Astrocyte (in vitro differentiated cells and primary cell): ENCODE measurements at regions not wholly inside any gene's neighbourhood (a gene's known extent, or its start where the extent isn't known, plus 50 kb on each side); places are given as distances from the start of the nearest gene placed in this dataset.

ENCODE experiments used
- EZH2 ChIP-seq: IDR thresholded peaks from 2 replicates; pipeline ENCODE4 v1.6.1; 2012; ENCODE audit warnings: mild to moderate bottlenecking, low read length, inconsistent platforms; ENCODE audit not compliant: insufficient read depth
- TF ChIP-seq, protein P1 (sequence below): IDR thresholded peaks from 2 replicates; pipeline ENCODE4 v1.5.1; 2011; ENCODE audit warnings: low read depth, mild to moderate bottlenecking, inconsistent platforms, low read length, moderate library complexity; ENCODE audit not compliant: insufficient read depth

DNA sequence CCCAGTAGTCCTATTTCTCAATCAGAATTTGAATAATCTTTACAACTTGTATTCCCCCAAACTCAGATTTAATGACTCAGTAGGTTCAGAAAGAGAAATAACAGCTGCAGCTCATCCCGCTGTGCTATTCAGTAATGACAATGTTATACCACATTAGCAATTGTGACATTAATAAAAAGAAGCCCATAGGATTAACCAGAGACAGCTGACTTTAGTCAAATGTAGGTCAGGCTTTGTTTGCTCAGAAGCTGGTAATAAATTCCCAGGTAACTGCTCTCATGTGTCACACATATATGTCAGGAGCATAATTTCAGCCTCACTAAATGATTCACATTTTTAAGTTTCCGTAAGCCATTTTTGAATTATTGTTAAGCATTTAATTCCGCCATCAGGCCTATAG is 222.0 kb upstream of the UBE2E2 start:
- TF ChIP-seq, protein P1, sequence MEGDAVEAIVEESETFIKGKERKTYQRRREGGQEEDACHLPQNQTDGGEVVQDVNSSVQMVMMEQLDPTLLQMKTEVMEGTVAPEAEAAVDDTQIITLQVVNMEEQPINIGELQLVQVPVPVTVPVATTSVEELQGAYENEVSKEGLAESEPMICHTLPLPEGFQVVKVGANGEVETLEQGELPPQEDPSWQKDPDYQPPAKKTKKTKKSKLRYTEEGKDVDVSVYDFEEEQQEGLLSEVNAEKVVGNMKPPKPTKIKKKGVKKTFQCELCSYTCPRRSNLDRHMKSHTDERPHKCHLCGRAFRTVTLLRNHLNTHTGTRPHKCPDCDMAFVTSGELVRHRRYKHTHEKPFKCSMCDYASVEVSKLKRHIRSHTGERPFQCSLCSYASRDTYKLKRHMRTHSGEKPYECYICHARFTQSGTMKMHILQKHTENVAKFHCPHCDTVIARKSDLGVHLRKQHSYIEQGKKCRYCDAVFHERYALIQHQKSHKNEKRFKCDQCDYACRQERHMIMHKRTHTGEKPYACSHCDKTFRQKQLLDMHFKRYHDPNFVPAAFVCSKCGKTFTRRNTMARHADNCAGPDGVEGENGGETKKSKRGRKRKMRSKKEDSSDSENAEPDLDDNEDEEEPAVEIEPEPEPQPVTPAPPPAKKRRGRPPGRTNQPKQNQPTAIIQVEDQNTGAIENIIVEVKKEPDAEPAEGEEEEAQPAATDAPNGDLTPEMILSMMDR = no peak
- TF ChIP-seq EZH2 = no peak
